Endothelial cell (in vitro differentiated cells): ENCODE measurements at regions not wholly inside any gene's neighbourhood (a gene's known extent, or its start where the extent isn't known, plus 50 kb on each side); places are given as distances from the start of the nearest gene placed in this dataset.

Experiments used
- DNase-seq: peaks from one replicate; pipeline ENCODE4 v3.0.0; 2021; ENCODE audit warnings: low spot score
- H3K27ac Mint-ChIP-seq: one replicate; pipeline ENCODE4 v1.8.0; 2021; ENCODE audit warnings: mixed read lengths, inconsistent platforms; ENCODE audit not compliant: unreplicated experiment
- H3K27me3 Mint-ChIP-seq: one replicate; pipeline ENCODE4 v1.8.0; 2021; ENCODE audit warnings: mild to moderate bottlenecking, moderate library complexity, mixed read lengths, inconsistent platforms; ENCODE audit not compliant: unreplicated experiment
- H3K36me3 Mint-ChIP-seq: one replicate; pipeline ENCODE4 v1.8.0; 2021; ENCODE audit warnings: mild to moderate bottlenecking, low read depth, mixed read lengths, inconsistent platforms; ENCODE audit not compliant: unreplicated experiment
- H3K4me1 Mint-ChIP-seq: one replicate; pipeline ENCODE4 v1.8.0; 2021; ENCODE audit warnings: mild to moderate bottlenecking, mixed read lengths, inconsistent platforms; ENCODE audit not compliant: unreplicated experiment
- H3K4me3 Mint-ChIP-seq: one replicate; pipeline ENCODE4 v1.8.0; 2021; ENCODE audit warnings: mild to moderate bottlenecking, mixed read lengths, inconsistent platforms; ENCODE audit not compliant: unreplicated experiment
- H3K9me3 Mint-ChIP-seq: one replicate; pipeline ENCODE4 v1.8.0; 2021; ENCODE audit warnings: mixed read lengths, inconsistent platforms; ENCODE audit not compliant: unreplicated experiment
- CTCF ChIP-seq: fragments of 200-600 bp; sonication (generic); IDR thresholded peaks from one replicate; pipeline ENCODE4 v1.5.0; 2021; ENCODE audit warnings: antibody characterized with exemption; ENCODE audit not compliant: unreplicated experiment

GRCh38 chr21:28675331-28676041, 317.2 kb downstream of the LTN1 start:
- H3K36me3 Mint-ChIP-seq, result peaks cover 8% of the 10 kb centered on the region
- no peak overlapping the region for H3K4me3 Mint-ChIP-seq
- no peak for TF ChIP-seq CTCF
- no peaks in the 10 kb centered on the region for H3K4me1 Mint-ChIP-seq
- H3K9me3 Mint-ChIP-seq, result peaks cover 3% of the 10 kb centered on the region
- H3K27me3 Mint-ChIP-seq, result peaks cover 5% of the 10 kb centered on the region
- H3K27ac Mint-ChIP-seq, result no peak overlapping the region
- DNase-seq, result no peak

- peaks cover 8% of the 10 kb centered on the region for H3K36me3 Mint-ChIP-seq
- no peak overlapping the region for H3K4me3 Mint-ChIP-seq
- DNase-seq, result no peak
- H3K9me3 Mint-ChIP-seq, result peaks cover 3% of the 10 kb centered on the region
- peaks cover 5% of the 10 kb centered on the region for H3K27me3 Mint-ChIP-seq
- no peak overlapping the region for H3K27ac Mint-ChIP-seq
- no peak for TF ChIP-seq CTCF
- H3K4me1 Mint-ChIP-seq, result no peaks in the 10 kb centered on the region
Measured at GRCh38 chr21:28674763-28675162, 317.9 kb downstream of the LTN1 start.

GRCh38 chr21:28671549-28672195, 321.0 kb downstream of the LTN1 start:
- peaks cover 1% of the 10 kb centered on the region for H3K27me3 Mint-ChIP-seq
- H3K36me3 Mint-ChIP-seq, result peaks cover under 1% of the 10 kb centered on the region
- no peak for DNase-seq
- no peak overlapping the region for H3K27ac Mint-ChIP-seq
- no peaks in the 10 kb centered on the region for H3K4me1 Mint-ChIP-seq
- TF ChIP-seq CTCF, result no peak
- no peaks in the 10 kb centered on the region for H3K9me3 Mint-ChIP-seq
- no peak overlapping the region for H3K4me3 Mint-ChIP-seq

GRCh38 chr21:28669971-28670653, 322.6 kb downstream of the LTN1 start:
- DNase-seq, result no peak
- Mint-ChIP-seq H3K4me3 (no peak overlapping the region), H3K9me3 (no peaks in the 10 kb centered on the region), H3K4me1 (no peaks in the 10 kb centered on the region), H3K36me3 (no peaks in the 10 kb centered on the region), H3K27me3 (peaks cover 1% of the 10 kb centered on the region), H3K27ac (no peak overlapping the region)
- TF ChIP-seq CTCF, result no peak

- Mint-ChIP-seq H3K4me1 (no peaks in the 10 kb centered on the region), H3K36me3 (no peaks in the 10 kb centered on the region), H3K4me3 (no peak overlapping the region), H3K27me3 (no peaks in the 10 kb centered on the region), H3K9me3 (no peaks in the 10 kb centered on the region), H3K27ac (no peak overlapping the region)
- no peak for TF ChIP-seq CTCF
- DNase-seq, result no peak
Measured at GRCh38 chr21:28669321-28669720, 323.4 kb downstream of the LTN1 start.
